ENCODE measurements at regions not wholly inside any gene's neighbourhood (a gene's known extent, or its start where the extent isn't known, plus 50 kb on each side); places are given as distances from the start of the nearest gene placed in this dataset.
"Not testable (repeated sequence)": the region's sequence is repeated elsewhere in the genome, so short reads cannot be mapped to it uniquely, and the experiment has no call there.

DNA sequence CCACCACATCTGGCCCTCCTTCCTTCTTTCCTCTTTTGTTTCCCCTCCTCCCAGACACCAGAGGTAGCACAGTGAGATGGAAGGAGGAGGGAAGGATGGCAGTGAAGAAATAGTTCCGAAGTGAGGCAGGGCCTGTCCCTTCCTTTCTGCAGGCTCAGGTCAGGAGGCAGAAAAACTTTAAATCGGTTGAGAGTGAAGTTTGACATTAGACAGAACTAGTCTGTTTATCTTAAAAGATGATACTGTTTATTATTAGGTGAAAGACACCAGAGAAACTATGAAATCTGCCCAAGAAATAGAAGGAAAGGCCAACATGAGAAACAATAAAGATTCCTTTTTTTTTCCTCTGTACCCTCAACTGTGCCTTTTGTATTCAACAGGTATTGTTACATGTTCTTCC is 670.3 kb downstream of the UTRN start:
- intact Hi-C loops (cut with DNase I), result no loop called here
- Histone ChIP-seq H3K4me1 (no peaks in the 10 kb centered on the region), H3K27ac (no peak overlapping the region), H3K4me3 (no peak overlapping the region), H3K27me3 (no peaks in the 10 kb centered on the region), H3K36me3 (no peaks in the 10 kb centered on the region), H3K9me3 (no peaks in the 10 kb centered on the region)
- no peak for DNase-seq (ENCODE audit: low spot score in 2 of 2)
- no peak for TF ChIP-seq CTCF (IDR thresholded peaks at IDR 0.05)

DNA sequence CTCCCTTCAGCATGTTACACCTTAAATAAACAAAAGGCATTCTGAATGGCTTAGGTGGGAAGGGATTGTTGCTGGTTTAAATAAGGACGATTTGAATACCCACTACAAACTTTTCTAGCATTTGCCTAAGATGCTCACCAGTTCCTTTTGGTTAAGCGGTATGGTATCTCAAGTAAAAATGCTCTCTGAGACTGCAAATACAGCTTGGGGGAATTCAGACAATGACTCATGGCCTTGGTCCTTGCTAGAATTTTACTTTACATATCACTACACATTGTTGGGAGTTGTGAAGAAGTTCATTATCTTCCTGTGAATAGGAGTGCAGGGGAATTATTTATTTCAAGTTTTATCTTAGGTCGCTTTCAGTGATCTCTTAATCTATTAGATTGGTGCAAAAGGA is 670.7 kb downstream of the UTRN start:
- no peak for TF ChIP-seq CTCF (IDR thresholded peaks at IDR 0.05)
- H3K36me3 ChIP-seq, result no peaks in the 10 kb centered on the region
- no peaks in the 10 kb centered on the region for H3K27me3 ChIP-seq
- no peaks in the 10 kb centered on the region for H3K4me1 ChIP-seq
- H3K4me3 ChIP-seq, result no peak overlapping the region
- H3K27ac ChIP-seq, result no peak overlapping the region
- DNase-seq (ENCODE audit: low spot score in 2 of 2), result no peak
- no peaks in the 10 kb centered on the region for H3K9me3 ChIP-seq
- intact Hi-C loops (cut with DNase I), result no loop called here

GRCh38 chr6:144956697-144957096 is 671.6 kb downstream of the UTRN start:
- H3K4me1 ChIP-seq; H3K27ac ChIP-seq; DNase-seq (ENCODE audit: low spot score in 2 of 2); H3K4me3 ChIP-seq; H3K27me3 ChIP-seq; intact Hi-C loops (cut with DNase I); H3K36me3 ChIP-seq; H3K9me3 ChIP-seq: not testable (repeated sequence)

GRCh38 chr6:144957236-144957937 is 672.3 kb downstream of the UTRN start:
- Histone ChIP-seq H3K27me3 (no peaks in the 10 kb centered on the region), H3K4me3 (no peak overlapping the region), H3K27ac (no peak overlapping the region), H3K4me1 (no peaks in the 10 kb centered on the region), H3K36me3 (no peaks in the 10 kb centered on the region), H3K9me3 (no peaks in the 10 kb centered on the region)
- intact Hi-C loops (cut with DNase I), result no loop called here
- TF ChIP-seq CTCF (IDR thresholded peaks at IDR 0.05), result no peak
- no peak for DNase-seq (ENCODE audit: low spot score in 2 of 2)

GRCh38 chr6:144969154-144969553 is 684.0 kb downstream of the UTRN start:
- H3K36me3 ChIP-seq, result no peaks in the 10 kb centered on the region
- DNase-seq (ENCODE audit: low spot score in 2 of 2), result no peak
- no peaks in the 10 kb centered on the region for H3K4me1 ChIP-seq
- intact Hi-C loops (cut with DNase I), result no loop called here
- H3K27ac ChIP-seq, result no peak overlapping the region
- no peaks in the 10 kb centered on the region for H3K9me3 ChIP-seq
- no peak for TF ChIP-seq CTCF (IDR thresholded peaks at IDR 0.05)
- no peaks in the 10 kb centered on the region for H3K27me3 ChIP-seq
- no peak overlapping the region for H3K4me3 ChIP-seq

- Histone ChIP-seq H3K4me3 (no peak overlapping the region), H3K36me3 (no peaks in the 10 kb centered on the region), H3K9me3 (no peaks in the 10 kb centered on the region), H3K27me3 (no peaks in the 10 kb centered on the region), H3K4me1 (no peaks in the 10 kb centered on the region), H3K27ac (no peak overlapping the region)
- TF ChIP-seq CTCF (IDR thresholded peaks at IDR 0.05), result no peak
- DNase-seq (ENCODE audit: low spot score in 2 of 2), result no peak
- intact Hi-C loops (cut with DNase I), result no loop called here
Observed at GRCh38 chr6:144969602-144970272, 684.6 kb downstream of the UTRN start.

GRCh38 chr6:144977250-144977864 is 692.2 kb downstream of the UTRN start:
- H3K9me3 ChIP-seq; H3K4me1 ChIP-seq; H3K27ac ChIP-seq; H3K27me3 ChIP-seq; intact Hi-C loops (cut with DNase I); DNase-seq (ENCODE audit: low spot score in 2 of 2); H3K4me3 ChIP-seq; H3K36me3 ChIP-seq: not testable (repeated sequence)

Data from ascending aorta (tissue), 2 donors.